GM12865 (cell line): ENCODE measurements at regions not wholly inside any gene's neighbourhood (a gene's known extent, or its start where the extent isn't known, plus 50 kb on each side); places are given as distances from the start of the nearest gene placed in this dataset.

Experiments
- DNase-seq: peaks from one replicate; pipeline ENCODE4 v3.0.0; 2010; ENCODE audit warnings: low read depth
- H3K4me3 ChIP-seq: 2 replicates; pipeline ENCODE4 v1.5.1; 2011; ENCODE audit warnings: mild to moderate bottlenecking, low read depth, low read length, control low read depth
- TF ChIP-seq, protein P1 (sequence below): IDR thresholded peaks from 2 replicates; pipeline ENCODE4 v1.5.1; 2011; ENCODE audit warnings: low read length, control low read depth, low read depth, inconsistent platforms; ENCODE audit not compliant: insufficient read depth; ENCODE audit errors: missing control alignments

GRCh38 chr2:120497261-120497977 lies 151.5 kb downstream of the INHBB start:
- TF ChIP-seq, protein P1, sequence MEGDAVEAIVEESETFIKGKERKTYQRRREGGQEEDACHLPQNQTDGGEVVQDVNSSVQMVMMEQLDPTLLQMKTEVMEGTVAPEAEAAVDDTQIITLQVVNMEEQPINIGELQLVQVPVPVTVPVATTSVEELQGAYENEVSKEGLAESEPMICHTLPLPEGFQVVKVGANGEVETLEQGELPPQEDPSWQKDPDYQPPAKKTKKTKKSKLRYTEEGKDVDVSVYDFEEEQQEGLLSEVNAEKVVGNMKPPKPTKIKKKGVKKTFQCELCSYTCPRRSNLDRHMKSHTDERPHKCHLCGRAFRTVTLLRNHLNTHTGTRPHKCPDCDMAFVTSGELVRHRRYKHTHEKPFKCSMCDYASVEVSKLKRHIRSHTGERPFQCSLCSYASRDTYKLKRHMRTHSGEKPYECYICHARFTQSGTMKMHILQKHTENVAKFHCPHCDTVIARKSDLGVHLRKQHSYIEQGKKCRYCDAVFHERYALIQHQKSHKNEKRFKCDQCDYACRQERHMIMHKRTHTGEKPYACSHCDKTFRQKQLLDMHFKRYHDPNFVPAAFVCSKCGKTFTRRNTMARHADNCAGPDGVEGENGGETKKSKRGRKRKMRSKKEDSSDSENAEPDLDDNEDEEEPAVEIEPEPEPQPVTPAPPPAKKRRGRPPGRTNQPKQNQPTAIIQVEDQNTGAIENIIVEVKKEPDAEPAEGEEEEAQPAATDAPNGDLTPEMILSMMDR: no peak
- no peak overlapping the region for H3K4me3 ChIP-seq
- no peak for DNase-seq

DNA sequence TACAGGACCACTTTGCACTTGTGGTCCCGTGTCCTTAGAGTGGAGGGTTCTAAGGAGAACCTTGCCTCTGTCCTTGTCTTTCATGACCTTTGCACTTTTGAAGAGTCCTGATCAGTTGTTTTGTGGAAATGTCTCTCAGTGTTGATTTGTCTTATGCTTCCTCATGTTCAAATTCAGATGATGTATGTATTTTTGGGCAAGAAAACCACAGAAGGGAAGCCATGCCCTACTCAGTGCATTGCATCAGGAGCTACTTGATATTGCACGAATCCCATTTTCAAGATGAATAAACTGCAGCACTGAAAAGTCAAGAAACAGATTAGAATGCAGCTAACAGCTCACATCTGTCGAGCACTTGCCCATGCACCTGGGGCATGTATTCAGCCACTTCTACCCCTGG lies 152.2 kb downstream of the INHBB start:
- H3K4me3 ChIP-seq: no peak overlapping the region
- TF ChIP-seq, protein P1: no peak
- DNase-seq: no peak

- no peak for DNase-seq
- H3K4me3 ChIP-seq: no peak overlapping the region
- TF ChIP-seq, protein P1: no peak
Measured at GRCh38 chr2:120498576-120499394, 152.8 kb downstream of the INHBB start.

GRCh38 chr2:120499784-120500495 lies 154.0 kb downstream of the INHBB start:
- no peak overlapping the region for H3K4me3 ChIP-seq
- DNase-seq: no peak
- TF ChIP-seq, protein P1: no peak

DNA sequence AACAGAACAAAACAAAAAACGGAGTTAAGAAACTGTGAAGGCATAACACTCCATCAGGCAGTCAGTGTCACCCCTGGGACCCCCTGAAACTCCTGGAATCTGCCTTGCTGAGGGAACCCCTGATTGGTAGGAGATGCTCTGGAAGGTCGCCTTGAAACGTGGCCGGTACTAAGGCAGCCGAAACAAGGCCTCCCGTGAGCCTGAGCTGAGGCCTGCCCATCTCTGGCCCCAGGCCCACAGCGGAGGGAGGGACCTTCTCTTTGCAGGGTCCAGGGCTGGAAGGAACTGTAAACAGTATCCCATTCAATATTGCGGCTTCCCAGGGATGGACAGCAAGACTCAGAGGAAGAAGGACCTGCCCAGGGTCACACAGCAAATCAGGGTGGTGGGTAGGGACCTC lies 155.7 kb downstream of the INHBB start:
- no peak for DNase-seq
- TF ChIP-seq, protein P1: no peak
- no peak overlapping the region for H3K4me3 ChIP-seq

GRCh38 chr2:120502357-120502756 lies 156.4 kb downstream of the INHBB start:
- H3K4me3 ChIP-seq: no peak overlapping the region
- no peak for DNase-seq
- TF ChIP-seq, protein P1: no peak
